GM19238 (cell line): ENCODE measurements at regions not wholly inside any gene's neighbourhood (a gene's known extent, or its start where the extent isn't known, plus 50 kb on each side); places are given as distances from the start of the nearest gene placed in this dataset.
"Not testable (repeated sequence)": the region's sequence is repeated elsewhere in the genome, so short reads cannot be mapped to it uniquely, and the experiment has no call there.

Experiments
- DNase-seq: peaks from one replicate; pipeline ENCODE4 v3.0.0; 2011; ENCODE audit warnings: low spot score; ENCODE audit not compliant: insufficient read length

DNA sequence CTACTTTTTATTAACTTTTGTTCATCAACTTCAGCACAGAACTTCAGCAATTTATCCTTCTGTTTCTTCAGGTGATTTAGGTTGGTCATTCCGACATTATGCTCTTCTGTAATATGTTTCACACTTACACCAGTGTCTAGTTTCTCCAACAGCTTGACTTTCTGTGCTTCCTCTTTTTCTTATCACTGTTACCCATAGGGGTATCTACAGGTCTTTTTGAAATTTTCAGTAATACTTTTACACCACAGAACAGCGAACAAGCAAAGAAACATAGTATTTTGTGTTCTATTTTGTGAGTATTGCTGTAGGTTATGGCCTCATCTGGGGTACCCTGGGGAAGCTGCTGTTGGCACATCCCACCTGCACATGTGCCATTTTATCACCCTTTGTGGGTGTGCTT, 260.7 kb downstream of the NSUN3 start:
- DNase-seq: no peak

DNA sequence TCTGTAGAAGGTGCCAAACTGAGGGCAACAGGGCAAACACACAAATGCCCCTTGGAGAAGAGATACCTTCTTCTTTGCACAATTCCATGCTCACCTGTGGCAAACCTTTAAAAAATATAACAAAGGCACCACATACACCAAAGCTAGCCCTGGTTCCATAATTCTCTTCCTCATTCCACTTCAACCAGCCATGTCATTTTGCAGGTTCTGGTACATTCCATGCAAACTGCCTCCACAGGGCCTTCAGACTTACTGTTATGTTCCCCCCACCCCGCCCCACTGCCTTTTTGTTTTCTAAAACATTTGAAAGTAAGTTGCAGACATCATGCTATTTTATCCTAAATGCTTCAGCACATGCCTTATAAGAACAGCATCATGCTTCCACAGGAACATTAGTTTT, 269.0 kb downstream of the NSUN3 start:
- no peak for DNase-seq

DNA sequence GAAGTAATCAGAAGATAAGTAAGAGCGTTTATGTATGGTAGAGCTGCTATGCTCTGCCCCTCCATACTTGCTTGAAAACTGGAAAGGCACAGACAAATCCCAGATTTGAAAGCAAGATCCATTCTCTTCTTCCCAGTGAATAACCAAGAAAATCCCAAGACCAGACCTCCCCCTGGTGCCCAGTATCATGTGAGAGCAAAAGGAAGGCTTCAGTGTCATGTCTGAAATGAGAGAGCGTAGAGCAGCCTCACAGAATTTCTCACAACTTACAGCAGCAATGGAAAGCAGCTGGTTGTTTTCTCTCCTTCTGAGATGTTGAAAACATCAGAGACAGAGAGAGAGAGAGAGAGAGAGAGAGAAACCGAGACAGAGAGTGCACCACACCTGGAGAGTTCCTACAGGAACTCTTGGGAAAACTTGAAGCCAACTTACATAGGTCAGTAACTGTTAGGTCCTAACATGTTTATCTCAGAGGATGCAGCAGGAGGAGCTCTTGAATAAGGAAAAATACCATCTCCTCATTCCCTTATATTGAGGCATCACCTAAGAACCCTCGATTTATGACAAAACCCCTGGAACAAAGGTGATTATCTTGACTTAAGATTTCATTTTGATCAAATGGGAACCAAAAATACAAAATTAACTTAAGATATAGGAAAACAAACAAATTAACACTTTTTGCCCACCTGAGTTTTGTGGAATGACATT, 273.3 kb downstream of the NSUN3 start:
- no peak for DNase-seq

DNA sequence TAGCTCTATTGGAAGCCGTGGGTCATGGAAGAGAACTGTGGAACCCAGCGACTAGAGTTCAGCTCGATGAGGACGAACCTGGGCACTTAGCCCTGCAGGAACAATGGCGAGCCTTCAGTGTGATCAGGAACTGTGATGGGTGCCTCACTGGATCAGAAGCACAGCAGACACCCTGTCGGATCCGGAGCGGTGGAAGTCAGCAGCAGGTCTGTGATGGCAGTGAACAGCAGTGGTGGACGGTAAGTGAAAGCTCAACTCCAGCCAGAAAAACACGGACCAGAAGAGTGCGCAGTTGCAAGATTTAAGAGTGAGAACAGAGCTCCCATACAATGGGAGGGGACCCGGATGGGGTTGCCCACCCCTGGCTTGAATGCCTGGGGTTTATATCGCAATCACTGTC, 282.2 kb downstream of the NSUN3 start:
- DNase-seq: no peak

DNA sequence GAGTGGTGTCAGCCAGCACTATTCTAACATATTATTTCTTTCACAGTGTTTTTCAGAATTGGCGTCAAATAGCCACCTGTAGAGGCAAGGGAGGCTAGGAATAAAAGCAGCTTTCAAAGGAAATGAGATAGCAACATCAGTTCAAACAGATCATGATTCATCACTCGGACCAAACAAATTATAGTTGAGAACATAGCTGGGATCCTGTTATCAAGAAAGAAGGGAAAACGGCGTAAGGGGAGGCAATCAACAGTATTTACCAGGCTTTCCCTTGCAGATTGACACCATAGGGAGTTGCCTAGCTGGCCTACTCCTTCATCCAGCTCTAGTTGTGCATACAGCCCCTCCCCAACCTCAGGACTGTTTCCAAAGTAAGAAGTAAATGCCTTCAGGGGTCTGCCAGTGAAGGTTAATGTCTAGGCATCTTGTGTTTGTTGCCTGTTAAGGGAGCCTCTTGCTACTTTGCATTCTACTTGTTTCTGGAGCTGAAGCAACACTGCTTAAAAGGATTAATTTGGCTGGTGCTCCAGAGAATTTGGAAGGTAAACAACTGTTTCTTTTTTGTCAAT, 286.5 kb downstream of the NSUN3 start:
- no peak for DNase-seq

DNA sequence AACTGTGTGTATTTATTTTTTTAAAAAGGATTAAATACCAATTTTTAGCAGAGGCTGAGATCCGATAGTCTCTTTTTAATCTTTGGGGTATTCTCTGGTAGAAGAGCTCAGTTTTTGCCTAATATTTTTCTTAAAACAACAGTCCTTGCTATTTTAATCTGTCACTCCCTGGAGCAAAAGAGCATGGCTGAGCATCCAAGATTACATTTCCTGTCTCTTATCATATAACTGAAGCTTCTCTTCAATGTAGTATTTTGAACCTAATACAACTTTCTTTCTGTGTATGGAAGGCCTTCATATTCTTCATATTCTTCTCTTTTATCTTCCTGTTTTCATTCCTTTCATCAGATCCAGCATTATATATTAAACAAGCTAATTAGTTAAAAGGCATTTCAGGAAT, 293.7 kb downstream of the NSUN3 start:
- no peak for DNase-seq

DNA sequence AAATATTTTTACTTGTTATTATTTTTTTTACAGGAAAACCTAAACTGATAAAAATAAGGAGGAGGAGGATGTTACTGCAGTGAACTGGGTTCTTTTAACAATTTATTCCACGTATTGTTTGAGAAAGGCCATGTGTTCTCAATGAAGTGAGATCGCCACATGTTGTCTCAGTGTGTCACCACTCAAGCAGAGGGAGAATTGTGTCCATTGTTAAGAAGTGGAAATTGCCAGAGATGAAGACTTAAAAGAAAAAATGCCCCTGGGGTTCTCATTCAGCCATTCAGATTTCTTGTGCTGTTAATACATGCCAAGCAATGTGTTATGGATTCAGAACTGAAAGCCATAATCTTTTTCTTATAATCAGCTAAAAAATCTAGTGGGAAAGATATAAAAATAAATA, 297.1 kb downstream of the NSUN3 start:
- DNase-seq: no peak

DNA sequence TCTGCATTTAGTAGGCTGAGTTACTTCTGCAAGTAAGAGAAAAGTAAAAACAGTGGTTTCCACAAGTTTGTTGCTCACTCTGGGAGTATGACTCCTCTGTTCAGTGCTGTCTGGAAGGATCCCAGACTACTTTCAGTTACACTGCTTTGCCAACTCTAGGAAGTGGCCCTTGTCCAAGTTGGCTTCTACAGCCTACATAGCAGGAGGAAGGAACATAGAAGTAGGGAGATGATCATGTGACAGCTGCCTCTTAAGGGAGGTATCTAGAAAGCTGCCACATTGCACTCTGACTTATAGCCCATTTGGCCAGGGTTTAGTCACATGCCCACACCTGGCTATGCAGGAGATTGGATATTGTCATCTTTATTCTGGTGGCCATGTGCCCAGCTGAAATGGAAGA, 298.1 kb downstream of the NSUN3 start:
- no peak for DNase-seq

DNA sequence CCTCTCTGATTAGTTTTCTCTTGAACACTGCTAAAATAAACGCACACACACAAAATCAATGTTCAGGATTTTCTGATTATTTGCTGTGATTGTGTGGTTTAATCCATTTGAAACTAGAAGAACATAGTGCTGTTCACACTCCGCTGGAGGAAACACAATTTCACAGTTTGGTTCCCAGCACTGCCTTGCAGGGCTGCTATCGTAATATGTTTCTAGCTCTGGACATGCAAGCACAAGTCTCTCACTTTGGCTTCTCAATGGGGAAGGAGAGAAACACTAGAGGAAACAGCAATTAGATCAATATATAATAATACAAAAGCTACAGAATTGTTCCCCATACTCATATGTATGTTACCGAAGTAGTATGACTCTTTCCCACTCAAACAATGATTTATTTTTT, 299.5 kb downstream of the NSUN3 start:
- DNase-seq: no peak

DNA sequence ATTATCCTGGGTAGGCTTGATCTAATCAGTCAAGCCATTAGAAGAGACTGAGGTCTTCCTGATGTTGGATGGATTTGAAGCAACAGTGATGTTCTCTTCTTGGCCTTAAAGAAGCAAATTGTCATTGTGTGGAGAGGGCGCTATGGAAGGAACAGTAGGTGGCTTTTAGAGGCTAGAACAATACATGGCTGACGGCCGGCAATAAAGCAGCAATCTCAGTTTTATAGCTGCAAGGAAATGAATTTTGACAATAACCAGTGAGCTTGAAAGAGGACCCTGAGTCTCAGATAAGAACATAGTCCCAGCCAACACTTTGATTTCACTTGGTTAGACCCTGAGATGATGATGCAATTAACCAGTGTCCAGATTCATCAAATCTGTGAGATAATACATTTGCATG, 302.1 kb downstream of the NSUN3 start:
- DNase-seq: no peak

DNA sequence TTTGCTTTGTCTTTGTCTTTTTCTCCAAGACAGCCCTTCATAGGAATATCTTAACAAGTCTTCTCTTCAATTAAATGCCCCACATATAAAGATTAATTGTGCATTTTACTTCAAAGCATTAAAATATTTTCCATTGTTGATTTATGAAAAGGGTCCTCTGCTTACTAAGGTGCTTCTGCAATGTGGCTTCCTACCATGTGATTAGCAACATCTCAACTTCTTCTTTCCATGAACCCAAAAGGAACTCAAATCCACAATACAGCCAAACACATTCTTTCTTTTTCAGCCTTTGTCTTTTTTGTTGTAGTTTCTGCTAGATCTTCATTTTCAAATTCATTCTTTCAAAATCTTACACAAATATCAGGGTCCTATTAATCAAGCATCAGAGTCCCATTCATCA, 309.2 kb downstream of the NSUN3 start:
- no peak for DNase-seq

DNA sequence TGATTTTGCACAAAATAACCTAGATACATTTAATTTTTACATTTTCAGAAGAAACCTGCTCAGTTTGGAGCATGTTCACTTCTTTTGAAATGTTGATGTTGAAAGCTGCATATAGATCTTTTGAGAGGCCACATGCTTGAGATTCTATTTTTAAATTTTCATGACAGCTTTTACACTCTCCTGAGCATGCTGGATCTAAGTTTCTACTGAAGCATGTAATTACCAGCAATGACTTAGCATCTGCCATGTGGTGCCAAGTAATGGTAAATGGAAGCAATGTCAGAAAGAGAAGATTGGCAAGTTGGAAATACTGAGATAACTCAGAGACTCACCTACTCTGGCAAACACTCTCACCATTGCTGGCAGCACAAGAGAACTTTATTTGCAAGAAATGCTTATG, 310.6 kb downstream of the NSUN3 start:
- DNase-seq: no peak

DNA sequence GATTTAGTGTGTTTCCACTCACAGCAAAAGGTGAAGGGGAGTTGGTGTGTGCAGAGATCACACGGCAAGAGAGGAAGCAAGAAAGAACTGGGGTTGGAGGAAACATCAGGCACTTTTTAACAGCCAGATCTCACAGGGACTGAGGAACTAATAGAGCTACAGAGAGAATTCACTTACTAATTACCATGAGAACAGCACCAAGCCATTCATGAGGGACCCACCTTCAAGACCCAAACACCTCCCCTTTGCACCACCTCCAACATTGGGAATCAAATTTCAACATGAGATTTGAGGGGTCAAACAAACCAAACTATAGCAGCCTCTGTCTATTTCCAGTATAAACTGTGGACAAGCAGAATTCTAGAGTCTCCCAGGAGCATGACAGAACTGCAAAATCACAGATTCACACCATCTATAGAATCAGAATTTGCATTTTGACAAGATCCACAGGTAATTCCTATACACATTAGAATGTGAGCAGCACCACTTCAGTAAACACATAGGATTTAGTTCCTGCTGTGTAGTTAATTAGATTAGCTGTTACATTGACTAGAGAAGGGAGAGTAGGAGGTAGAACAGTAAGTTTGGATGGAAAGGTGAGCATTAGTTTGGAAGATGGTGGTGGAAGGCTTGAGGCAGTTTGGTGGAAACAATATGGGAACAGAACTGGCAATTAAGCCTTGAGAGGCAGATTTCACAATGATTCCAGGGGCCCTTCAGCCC, 311.7 kb downstream of the NSUN3 start:
- no peak for DNase-seq

DNA sequence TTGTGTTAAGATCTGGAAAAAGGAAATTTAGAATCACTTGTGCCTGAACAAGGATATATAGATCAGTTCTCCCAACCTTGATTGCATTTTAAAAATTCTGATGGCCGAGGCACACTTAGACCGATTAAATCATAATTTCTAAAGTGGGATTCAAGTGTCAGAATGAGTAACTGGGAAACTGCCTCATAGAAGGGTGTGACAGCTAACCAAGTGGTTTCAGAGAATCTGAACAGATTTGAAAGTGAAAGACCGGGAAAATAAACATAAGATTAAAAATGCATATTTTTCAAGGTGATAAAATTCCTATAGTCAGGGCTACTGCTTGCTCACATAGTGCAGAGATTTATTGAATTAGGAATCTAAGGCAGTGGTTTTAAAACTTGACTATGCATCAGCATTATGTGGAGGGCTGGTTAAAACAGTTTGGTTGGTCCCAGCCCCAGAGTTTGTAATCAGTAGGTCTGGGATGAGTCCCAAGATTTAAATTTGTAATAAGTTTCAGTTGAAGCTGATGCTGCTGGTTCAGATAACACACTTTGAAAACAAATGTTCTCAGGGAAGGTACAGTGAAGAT, 314.3 kb downstream of the NSUN3 start:
- not testable (repeated sequence) for DNase-seq

DNA sequence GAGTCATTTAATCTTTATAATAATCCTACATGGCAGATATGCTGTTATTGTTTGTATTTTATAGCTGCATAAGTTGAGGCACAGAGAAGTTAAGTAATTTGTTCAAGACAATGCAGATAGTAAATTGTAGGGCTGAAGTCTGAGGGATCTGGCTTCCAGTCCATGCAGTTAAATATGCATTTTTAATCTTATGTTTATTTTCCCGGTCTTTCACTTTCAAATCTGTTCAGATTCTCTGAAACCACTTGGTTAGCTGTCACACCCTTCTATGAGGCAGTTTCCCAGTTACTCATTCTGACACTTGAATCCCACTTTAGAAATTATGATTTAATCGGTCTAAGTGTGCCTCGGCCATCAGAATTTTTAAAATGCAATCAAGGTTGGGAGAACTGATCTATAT, 315.0 kb downstream of the NSUN3 start:
- DNase-seq: not testable (repeated sequence)

DNA sequence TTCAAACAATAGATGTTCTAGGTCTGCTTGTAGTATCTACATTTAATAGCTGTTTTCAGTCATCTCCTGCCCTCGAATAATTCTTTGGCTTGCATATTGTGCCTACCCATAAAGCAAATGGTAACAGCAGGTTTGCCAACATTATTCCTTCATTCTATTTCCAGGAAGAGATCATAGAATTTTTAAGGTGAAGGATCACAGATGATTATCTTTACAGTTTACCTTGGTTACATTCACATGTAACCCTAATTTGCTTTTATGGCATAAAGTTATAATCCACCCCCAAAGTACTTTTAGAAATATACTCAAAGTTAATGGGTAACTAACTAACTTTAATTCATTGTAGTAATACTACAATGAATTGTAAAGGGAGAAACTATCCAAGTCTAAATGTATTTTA, 315.5 kb downstream of the NSUN3 start:
- DNase-seq: no peak

DNA sequence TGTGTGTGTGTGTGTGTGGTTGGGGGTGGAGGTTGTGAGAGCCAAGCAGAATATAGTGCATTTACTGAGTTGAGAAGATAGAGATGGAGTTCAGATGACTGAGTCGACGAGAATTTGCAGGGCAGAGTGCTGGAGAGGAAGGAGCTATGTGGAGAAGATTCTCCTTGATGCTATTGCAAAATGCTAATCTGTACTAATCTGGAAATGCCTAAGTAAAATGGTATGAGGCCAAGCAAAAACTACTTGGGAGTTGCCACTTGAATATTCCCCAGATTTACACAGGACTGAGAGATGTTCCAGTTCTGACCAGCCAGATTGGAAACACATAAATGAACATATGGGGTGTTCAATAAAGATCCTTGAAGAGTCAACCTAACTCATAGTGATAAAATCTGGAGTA, 316.4 kb downstream of the NSUN3 start:
- DNase-seq: no peak

DNA sequence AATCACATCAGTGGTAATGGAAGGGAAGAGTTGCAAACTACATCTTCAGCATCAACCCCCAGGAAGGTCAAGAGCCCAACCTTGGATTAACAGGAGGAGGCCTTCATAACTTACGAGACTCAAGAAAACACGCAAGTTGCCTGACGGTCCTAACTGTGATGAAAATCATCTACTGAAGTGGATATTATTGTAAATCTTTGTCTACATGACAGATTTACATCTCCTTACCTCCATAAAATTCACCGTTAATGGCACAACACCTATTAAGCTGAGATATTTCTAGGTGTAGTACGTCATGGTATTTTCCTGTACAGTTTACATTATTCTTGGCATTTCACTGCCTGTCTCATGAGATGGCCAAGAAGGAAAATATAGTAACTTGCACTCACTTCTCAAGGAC, 332.0 kb downstream of the NSUN3 start:
- DNase-seq: no peak

DNA sequence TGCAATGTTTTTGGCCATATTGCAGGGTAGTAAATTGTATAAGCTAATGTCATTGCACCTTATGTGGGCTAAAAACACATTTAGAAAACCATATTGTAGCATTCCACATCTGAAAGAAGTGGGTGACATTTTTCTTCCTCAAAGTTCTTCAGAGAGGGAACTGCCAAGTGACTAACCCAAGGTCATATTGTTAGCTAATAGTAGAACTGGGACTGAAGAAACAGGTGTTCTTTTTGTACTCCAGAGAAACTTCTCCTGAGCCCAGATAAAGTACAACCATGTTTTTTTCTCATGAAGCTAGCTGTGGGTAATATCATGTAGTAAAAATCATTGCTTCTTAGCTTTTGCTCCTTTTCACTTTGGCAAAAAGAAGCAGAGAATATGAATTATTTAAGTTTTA, 333.0 kb downstream of the NSUN3 start:
- DNase-seq: no peak

DNA sequence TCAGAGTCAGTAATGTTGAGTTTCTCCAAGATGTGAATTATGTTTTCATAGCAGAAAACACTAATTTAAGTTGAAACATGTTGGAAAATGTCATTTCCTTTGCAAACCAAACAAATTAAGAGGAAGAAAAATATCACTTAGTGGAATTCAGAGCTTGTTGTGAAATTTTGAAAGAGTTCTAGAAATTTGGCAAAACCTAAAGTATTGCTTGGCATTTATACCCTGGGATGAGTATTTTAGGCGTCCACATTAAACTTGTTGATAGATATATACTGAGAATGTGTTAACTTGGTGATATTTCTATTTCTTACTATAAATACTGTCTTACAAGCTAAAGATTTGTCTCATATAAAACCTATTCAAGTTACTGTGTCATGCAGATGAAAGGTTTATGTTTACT, 335.2 kb downstream of the NSUN3 start:
- DNase-seq: no peak

DNA sequence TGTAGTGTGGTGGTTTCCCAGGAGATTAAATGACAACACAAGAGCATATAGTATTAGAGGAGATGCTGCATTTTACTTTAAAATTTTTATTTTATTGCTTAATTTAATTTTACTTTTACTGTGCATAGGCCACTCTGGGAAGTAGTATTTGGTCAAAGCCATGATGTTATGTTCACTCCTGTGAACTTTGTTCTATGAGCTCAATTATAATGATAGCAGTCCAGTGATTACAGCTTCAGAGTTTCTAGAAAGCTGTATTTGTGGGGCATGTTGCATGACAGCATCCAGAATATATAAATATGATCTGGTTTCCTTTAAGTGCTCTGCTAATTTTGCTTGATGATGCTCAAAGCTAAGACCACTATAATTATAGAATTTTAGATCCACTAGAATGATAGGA, 338.6 kb downstream of the NSUN3 start:
- no peak for DNase-seq

DNA sequence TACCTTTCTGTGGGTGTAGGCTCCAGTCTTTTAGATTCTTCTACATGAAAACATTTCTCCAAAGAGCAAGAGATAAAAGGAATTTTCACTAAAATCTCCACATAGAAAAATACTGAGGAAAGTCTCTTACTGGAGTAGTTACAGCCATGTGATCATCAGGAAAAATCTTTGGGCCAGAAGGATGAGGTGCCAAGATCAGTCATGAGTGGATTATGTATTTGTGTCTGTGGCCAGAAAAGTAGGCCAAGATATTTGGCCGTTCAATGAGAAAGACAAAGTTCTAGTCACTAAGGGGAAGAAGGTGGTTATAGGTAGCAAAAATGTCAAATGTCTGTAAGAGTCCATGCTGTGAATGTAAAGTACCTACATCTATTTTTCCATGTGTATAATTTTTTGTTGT, 339.3 kb downstream of the NSUN3 start:
- no peak for DNase-seq
